DND-41 (cell line): ENCODE measurements at regions not wholly inside any gene's neighbourhood (a gene's known extent, or its start where the extent isn't known, plus 50 kb on each side); places are given as distances from the start of the nearest gene placed in this dataset.

ENCODE experiments used
- ATAC-seq: fragments of 200-7000 bp; cut with Tn5 transposase; 3 replicates; pipeline ENCODE4 v1.9.1; 2021; ENCODE audit warnings: low read depth; ENCODE audit not compliant: insufficient read depth
- DNase-seq: peaks from one replicate; pipeline ENCODE4 v3.0.0-alpha.2; 2020
- H2AFZ ChIP-seq: 2 replicates; pipeline ENCODE4 v1.6.0; 2012; ENCODE audit warnings: low read depth, low read length
- H3K27ac ChIP-seq: 2 replicates; pipeline ENCODE4 v1.5.1; 2012; ENCODE audit warnings: low read length, inconsistent platforms
- H3K27me3 ChIP-seq: fragments of 200-600 bp; sonication (generic); 2 replicates; pipeline ENCODE4 v1.6.0; 2012; ENCODE audit warnings: low read length, mild to moderate bottlenecking, inconsistent platforms; ENCODE audit not compliant: insufficient read depth, poor library complexity
- H3K36me3 ChIP-seq: 2 replicates; pipeline ENCODE4 v1.5.1; 2012; ENCODE audit warnings: low read length, inconsistent platforms; ENCODE audit not compliant: insufficient read depth
- H3K4me1 ChIP-seq: 2 replicates; pipeline ENCODE4 v1.5.1; 2012; ENCODE audit warnings: mild to moderate bottlenecking, low read length; ENCODE audit not compliant: insufficient read depth
- H3K4me2 ChIP-seq: 2 replicates; pipeline ENCODE4 v1.6.0; 2012; ENCODE audit warnings: mild to moderate bottlenecking, moderate library complexity, low read length, inconsistent platforms; ENCODE audit not compliant: insufficient read depth
- H3K4me3 ChIP-seq, 2 experiments: fragments of 200-600 bp in 1 of 2; shearing (Covaris generic) in 1 of 2; 2 replicates each; pipeline ENCODE4 v1.5.1; 2012 to 2016; ENCODE audit warnings: inconsistent platforms in 2 of 2, low read length in 2 of 2, mild to moderate bottlenecking in 2 of 2, low read depth in 1 of 2, moderate library complexity in 1 of 2
- H3K79me2 ChIP-seq: 2 replicates; pipeline ENCODE4 v1.6.0; 2012; ENCODE audit warnings: low read length, inconsistent platforms; ENCODE audit not compliant: insufficient read depth
- H3K9ac ChIP-seq: 2 replicates; pipeline ENCODE4 v1.6.0; 2012; ENCODE audit warnings: low read depth, mild to moderate bottlenecking, inconsistent platforms, low read length, moderate library complexity
- H3K9me3 ChIP-seq: 2 replicates; pipeline ENCODE4 v1.5.1; 2012; ENCODE audit warnings: low read length, moderate library complexity, mild to moderate bottlenecking, inconsistent platforms; ENCODE audit not compliant: insufficient read depth, severe bottlenecking
- H4K20me1 ChIP-seq: 2 replicates; pipeline ENCODE4 v1.6.0; 2012; ENCODE audit warnings: low read length; ENCODE audit not compliant: insufficient read depth
- CTCF ChIP-seq: IDR thresholded peaks from 2 replicates; pipeline ENCODE4 v1.5.1; 2012; ENCODE audit warnings: borderline replicate concordance, low read length, moderate library complexity, mild to moderate bottlenecking; ENCODE audit not compliant: poor library complexity, severe bottlenecking; ENCODE audit errors: extremely low read depth
- EZH2 ChIP-seq: IDR thresholded peaks from 3 replicates; pipeline ENCODE4 v1.6.1; 2012; ENCODE audit warnings: borderline replicate concordance, low read depth, mild to moderate bottlenecking, moderate library complexity, low read length, inconsistent platforms; ENCODE audit not compliant: severe bottlenecking

- no peak for TF ChIP-seq EZH2
- H3K36me3 ChIP-seq, result no peaks in the 10 kb centered on the region
- no peak overlapping the region for H3K4me3 ChIP-seq
- no peak overlapping the region for H2AFZ ChIP-seq
- H4K20me1 ChIP-seq, result no peaks in the 10 kb centered on the region
- H3K27me3 ChIP-seq, result no peaks in the 10 kb centered on the region
- ATAC-seq (no peak), DNase-seq (no peak)
- no peaks in the 10 kb centered on the region for H3K79me2 ChIP-seq
- no peaks in the 10 kb centered on the region for H3K9me3 ChIP-seq
- no peak overlapping the region for H3K9ac ChIP-seq
- no peak overlapping the region for H3K4me2 ChIP-seq
- H3K27ac ChIP-seq, result no peak overlapping the region
- H3K4me1 ChIP-seq, result peaks cover 14% of the 10 kb centered on the region
These were observed 115.9 kb upstream of the JUN start for GRCh38 chr1:58899587-58900271.

GRCh38 chr1:58900396-58900795 is 116.5 kb upstream of the JUN start:
- TF ChIP-seq EZH2 (no peak), CTCF (no peak)
- H3K27me3 ChIP-seq, result no peaks in the 10 kb centered on the region
- no peak for DNase-seq
- no peak overlapping the region for H2AFZ ChIP-seq
- no peak overlapping the region for H3K9ac ChIP-seq
- H3K36me3 ChIP-seq, result no peaks in the 10 kb centered on the region
- H3K79me2 ChIP-seq, result no peaks in the 10 kb centered on the region
- H3K4me1 ChIP-seq, result peaks cover 14% of the 10 kb centered on the region
- H3K4me2 ChIP-seq, result no peak overlapping the region
- no peak for ATAC-seq
- H3K4me3 ChIP-seq, result no peak overlapping the region
- no peaks in the 10 kb centered on the region for H3K9me3 ChIP-seq
- no peaks in the 10 kb centered on the region for H4K20me1 ChIP-seq
- H3K27ac ChIP-seq, result no peak overlapping the region

- Histone ChIP-seq H2AFZ (no peak overlapping the region), H3K4me3 (no peak overlapping the region), H3K27me3 (no peaks in the 10 kb centered on the region), H3K9me3 (no peaks in the 10 kb centered on the region), H3K27ac (no peak overlapping the region), H3K4me1 (peaks cover 14% of the 10 kb centered on the region), H3K9ac (no peak overlapping the region), H3K79me2 (no peaks in the 10 kb centered on the region), H4K20me1 (no peaks in the 10 kb centered on the region), H3K36me3 (no peaks in the 10 kb centered on the region), H3K4me2 (no peak overlapping the region)
- TF ChIP-seq CTCF (no peak), EZH2 (no peak)
- DNase-seq (no peak), ATAC-seq (no peak)
These were observed 117.2 kb upstream of the JUN start for GRCh38 chr1:58901008-58901407.

- Histone ChIP-seq H2AFZ (peak overlapping the region; percentile 90), H3K27ac (peak overlapping the region; percentile 49), H3K9me3 (no peaks in the 10 kb centered on the region), H3K27me3 (no peaks in the 10 kb centered on the region), H3K36me3 (no peaks in the 10 kb centered on the region), H3K4me3 (peak overlapping the region in 1 of 2 experiments; percentile 57; a peak in 2 of 4 replicates), H3K9ac (peak overlapping the region; percentile 66), H3K79me2 (no peaks in the 10 kb centered on the region), H4K20me1 (no peaks in the 10 kb centered on the region), H3K4me1 (peaks cover 14% of the 10 kb centered on the region), H3K4me2 (peak overlapping the region; percentile 66)
- DNase-seq, result no peak
- no peak for TF ChIP-seq CTCF
- no peak for TF ChIP-seq EZH2
- ATAC-seq, result no peak
These were observed 119.1 kb upstream of the JUN start for GRCh38 chr1:58902830-58903513.
